ENCODE measurements at regions not wholly inside any gene's neighbourhood (a gene's known extent, or its start where the extent isn't known, plus 50 kb on each side); places are given as distances from the start of the nearest gene placed in this dataset.

DNA sequence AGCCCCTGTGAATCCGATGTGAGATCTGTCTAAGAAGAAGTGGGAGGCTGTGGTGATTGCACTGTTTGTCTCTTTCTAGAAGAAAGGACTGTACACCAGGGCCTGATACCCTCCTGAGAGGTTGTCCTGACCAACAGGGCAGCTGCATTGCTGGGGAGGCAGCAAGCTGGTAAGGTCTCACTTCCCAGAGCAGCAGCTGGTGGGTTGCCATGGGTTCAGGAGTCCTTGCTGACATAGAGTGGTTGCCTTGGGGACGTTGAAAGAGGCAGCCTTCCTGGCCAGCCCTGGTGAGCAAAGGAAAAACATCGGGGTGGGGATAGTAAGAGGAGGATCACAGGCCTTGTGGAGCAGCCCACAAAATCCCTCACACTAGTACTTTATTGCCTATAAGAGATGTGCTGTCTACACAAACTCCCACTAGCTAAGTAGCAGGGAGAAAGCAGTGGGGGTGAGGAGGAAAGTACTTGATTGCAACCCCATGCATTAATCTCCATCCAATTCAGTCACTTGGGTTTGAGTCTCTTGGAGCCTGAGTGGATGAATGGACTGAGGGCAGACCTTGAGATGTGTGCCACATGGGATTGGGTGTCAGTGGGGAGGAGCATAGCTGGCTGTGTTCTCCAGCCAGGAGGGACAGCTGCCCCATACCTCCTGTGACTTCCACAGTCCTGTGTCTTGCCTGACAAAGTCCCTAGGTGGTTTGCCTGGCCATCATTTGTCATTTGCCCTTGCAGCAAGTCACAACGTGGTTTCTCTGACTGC is 143.8 kb upstream of the RPL38 start:
- DNase-seq = no peak

DNA sequence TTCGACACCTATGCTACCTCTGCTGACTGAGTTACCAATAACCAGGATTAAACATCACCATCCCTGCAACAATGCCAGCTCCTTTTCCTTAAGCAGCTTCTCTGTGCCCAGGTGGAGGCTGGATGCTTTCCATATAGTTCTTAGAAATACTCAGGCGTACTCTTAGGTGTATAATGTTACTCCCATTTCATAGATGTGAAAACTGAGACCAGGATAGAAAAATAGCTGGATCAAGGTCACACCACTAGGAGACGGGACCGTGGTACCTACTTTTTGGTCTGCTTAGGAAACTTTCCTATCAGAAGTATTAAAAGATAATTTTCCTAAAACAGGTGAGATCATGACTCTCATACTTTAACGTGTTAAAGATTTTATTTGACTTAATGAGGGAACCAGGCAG is 141.7 kb upstream of the RPL38 start:
- DNase-seq = no peak

DNA sequence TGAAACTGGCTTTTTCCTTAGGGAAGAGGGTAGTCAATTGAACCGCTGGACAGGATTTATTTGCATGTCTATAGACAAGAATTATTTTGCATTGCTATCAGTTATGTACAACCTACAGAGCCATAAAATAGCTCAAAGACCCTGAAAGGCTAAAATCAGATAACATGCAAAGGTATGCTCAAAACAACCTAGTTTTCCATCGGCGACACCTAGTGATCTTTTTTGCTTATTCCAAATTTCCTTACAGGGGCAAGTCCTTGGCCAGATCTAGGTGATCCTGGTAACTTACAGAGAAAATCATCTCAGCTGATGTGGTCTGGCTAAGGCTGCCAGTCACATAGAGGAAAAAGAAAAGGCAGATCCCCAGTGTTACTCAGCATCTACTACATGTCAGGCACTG is 141.2 kb upstream of the RPL38 start:
- DNase-seq = no peak

DNA sequence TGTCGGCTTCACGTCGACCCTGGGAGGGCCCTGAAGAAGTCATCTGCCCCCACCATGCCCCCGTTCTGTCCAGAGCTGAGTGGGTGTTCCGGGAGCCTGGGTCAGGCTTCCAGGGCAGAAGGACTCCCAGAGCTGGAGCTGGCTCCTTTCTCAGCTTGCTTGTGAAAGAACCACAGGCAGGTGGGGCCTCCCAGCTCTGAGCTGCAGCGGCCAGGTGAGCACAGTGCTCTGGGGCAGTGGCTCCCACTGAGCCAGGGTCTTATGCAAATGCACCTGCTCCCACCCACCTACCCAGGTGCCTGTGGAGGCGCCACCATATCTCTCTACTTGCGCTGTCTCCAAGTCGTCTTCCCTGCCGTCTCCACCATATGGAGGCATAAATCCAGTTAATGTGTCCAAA is 140.0 kb upstream of the RPL38 start:
- no peak for DNase-seq

DNA sequence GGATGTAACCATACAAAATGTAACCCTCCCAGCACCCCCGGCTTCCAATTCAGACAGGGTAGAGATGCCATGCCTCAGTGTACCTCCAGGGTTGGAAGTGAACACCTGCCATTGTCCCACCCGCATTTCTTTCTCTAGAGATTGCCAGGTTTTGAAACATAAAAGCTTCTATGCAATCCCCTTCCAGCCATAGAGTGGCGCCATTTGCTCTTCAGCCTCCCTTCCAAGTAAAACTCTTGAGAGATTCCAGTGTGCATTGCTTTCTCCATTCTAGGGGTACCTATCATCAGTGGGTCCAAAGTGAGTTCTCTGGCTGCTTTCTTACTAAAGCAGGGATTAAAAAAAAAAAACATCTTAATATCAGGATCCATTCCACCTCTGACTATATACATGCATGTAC is 133.1 kb upstream of the RPL38 start:
- no peak for DNase-seq

DNA sequence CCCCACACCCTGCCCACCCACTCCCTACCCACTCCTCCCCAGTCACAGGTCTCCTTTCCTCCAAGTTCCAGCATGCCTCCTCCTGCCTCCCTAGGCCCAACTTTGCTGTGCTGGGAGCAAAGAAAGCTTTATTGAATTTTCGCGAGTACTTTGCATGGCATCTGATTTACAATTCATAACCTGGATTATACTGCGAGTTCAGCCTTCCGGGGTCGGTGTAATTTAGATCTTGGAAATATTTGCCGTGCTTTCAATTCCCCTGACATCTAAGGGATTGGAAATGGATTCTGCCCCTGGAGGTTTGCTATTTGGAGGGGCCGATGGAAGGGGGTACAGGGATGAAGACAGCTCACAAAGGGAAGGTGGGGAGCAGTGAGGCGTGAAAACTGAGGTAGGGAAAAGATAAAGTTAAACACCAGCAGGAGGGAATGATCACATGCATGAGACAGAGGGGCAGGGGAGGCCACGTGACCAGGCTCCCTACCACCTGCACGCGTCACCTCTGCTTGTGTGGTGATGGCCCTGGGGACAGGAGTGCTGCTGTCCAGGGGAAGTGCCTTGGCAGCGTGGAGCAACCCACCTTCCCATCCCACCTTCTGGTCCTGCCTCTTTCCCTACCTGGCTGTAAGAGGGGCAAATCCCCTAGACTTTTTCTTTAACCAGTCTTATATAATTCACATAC is 132.3 kb upstream of the RPL38 start:
- no peak for DNase-seq

DNA sequence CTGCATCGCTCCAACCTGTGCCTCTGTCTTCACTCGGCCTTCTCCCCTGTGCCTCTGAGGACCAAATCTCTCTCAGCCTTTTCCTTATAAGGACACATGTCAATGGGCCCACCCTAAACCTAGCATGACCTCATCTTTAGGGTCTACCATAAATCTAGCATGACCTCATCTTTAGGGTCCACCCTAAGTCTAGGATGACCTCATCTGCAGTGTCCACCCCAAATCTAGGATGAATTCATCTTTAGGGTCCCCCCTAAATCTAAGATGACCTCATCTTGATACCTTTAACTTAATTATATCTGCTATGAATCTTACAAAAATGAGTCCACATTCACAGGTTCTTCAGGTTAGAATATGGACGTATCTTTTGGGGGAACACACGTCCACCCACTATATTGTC is 131.1 kb upstream of the RPL38 start:
- no peak for DNase-seq

DNA sequence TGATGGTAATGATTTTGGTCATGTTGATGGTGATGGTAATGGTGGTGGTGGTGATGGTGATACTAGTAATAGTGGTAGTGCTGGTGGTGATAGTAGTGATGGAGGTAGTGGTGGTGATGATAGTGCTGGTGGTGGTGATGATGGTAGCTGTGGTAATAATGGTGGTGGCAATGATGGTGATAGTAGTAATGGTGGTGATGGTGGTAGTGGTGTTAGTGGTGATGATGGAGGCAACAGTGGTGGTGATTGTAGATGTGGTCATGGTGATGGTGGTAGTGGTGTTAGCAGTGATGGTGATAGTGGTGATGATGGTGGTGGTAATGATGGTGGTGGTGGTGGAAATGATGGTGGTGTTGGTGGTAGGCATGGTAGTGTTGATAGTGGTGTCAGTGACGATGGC is 127.0 kb upstream of the RPL38 start:
- no peak for DNase-seq

DNA sequence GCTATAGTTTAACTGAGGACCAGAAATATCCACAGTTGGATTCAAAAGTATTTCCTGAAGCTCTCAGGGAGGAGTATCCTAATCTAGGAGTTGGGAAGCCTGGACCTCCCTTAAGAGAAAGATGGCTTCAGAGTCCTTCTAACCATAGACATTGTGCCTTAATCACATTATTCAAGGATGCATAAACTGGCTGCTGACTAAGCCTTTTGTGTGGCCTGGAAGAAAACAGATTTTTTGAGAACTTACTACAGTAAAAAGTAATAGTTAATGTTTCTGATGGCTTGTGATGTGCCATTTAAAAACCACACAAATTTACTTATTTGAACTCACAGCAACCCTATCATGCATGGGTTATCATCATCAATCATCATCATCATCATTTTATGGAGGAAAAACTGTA is 126.2 kb upstream of the RPL38 start:
- no peak for DNase-seq

DNA sequence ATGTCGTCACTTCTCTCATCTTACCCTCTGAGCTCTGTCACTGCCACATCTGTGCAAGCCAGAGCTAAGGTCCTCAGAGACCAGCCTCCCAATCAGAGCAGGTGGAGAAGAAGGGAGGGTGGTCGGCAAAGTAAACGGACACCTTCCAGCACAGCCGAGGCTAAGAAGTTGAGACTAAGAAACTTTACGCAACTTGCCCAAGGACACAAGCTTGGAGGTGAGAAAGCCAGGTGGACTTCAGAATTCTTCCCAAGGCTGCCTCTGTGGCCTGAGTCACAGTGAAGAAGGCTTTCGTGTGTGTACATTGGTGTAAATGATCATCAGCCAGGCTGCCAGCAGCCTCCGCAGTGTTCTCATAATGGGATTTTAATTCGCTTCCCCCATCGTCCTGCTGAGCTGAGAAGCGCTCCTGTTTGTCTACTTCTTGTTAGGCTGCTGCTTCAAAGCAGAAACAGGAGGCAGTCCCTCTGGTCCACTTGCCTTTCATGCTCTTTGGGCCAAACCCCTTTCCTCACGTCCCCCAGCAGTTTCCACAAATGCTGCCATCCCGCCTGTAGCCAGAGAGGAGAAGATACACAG is 125.0 kb upstream of the RPL38 start:
- no peak for DNase-seq

DNA sequence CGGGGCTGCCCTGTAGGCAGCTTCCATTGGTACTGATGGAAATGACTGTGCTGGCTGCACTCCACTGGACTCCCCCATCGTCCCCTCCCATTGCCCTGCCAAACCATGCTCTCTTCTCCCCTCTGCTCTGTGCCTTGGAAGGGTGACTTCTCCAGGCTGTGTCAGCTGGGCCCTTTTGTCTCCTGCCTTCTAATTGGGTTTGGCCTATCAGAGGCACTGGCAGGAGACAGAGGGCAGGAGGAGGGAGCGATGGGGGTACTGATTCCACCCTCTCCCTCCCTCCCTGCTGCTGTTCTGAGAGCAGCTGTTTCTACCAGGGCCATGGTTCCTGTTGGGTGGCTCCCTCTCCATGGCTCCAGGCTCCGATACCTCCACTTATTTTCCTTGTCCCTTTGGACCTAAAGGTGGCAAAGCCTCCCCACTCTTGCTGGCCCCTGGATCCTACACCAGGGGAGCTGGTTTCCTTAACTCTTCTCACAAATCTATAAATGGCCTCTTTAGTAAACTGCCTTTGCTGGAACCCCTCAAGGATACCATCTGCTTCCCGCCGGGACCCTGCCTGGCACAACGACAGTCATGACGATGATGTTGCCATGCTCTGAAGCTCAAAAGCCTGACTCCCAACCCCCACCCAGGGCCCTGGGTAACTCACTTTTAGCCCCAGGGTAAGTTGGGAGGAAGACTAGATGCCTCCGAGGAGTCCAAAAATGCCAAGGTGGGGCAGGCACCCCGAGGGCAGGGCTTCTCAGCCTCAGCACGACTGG is 123.8 kb upstream of the RPL38 start:
- no peak for DNase-seq

DNA sequence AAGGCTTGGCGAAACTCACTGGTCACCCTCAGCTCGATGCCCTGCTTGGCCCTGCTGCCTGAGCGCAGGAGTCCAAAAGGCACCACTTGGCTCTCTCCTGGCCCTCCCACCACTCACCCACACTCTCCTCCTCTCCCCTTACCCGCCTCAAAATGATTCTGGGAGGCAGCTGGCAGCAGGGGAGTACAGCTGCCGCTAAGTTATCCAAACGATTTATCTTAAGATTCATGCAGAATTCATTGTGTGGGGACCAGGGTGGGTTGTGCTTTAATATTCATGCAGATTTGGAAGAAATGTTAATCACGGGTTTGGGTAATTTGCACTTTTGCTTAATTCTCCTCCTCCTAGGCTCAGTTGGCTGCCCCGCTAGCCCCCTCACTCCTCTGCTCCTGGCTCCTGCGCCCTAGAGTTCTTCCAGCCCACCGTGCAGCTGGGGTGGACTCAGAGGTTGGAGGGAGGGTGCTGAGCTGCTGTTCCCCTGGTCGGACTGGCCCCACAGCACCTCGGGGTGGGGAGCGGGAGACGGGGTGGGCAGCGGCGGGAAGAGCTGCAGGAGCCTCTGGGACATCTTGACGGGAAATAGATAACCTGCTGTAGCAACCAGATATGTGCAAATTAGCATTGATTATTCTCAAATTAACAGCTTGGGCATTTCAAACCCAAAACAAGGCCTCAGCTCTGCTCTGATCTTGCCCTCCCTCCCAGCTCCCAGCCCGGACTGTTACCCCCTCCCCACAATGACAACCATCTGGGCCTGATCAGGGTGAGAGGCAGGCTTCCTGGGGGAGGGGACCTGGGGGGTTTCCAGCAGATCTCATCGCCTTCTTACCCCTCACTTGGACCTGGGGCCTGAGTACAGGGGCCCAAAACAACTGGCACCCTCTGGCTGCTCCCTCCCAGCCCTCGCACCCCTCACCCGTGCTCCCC is 122.6 kb upstream of the RPL38 start:
- no peak for DNase-seq

DNA sequence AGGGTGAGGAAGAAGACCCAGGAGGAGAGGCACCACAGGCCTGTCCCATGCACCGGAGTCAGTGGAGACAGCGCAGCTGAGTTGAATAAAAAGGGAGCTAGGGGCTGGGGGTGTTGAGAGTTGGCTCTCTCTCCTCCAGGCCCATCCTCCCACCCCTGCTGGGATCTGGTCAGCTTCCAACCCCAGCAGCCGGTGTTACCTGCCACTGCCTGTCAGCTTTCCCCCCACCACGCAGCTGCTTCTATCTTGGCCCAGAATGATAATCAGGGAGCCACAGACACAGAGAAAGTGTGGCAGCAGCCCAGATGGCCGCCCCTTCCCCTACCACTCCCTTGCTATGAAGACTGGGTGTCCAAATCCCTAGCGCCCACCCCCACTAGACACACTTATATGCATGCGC is 120.6 kb upstream of the RPL38 start:
- no peak for DNase-seq

DNA sequence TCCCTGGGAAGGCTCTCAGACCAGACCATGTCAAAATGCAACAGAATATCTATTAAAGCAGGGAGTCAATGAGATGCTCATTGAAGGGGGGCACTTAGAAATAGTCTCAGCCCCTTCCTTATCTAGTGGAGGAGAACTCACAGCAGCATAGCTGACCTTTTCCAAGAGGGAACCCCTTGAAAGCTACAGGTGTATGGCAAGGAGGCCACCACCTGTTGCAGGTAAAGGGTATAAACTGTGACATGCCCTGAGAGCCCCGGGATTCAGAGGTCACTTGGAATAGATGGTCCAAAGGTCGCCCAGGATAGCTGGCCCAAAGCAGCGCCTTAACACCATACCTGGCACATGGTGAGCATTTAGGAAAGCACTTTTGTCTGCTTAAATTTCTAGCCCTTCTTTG is 120.2 kb upstream of the RPL38 start:
- no peak for DNase-seq

DNA sequence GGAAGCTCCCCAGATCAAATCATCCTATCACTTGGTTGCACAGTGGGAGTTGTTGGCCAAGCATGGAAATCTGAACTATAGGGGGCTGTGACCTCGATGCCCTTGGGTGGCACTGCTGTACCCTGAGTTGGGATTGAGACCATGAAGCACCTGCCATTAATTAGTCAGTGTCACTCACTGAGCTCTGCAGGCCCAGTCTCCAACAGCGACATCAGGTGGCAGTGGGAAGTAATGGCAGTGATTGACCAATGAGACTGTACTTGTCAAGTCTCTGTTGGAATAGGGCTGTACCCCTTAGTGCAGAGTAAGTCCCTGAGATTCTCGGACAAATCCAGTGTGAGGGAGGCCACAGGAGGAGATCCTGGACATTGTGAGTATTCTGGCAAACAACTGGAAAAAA is 118.0 kb upstream of the RPL38 start:
- no peak for DNase-seq

DNA sequence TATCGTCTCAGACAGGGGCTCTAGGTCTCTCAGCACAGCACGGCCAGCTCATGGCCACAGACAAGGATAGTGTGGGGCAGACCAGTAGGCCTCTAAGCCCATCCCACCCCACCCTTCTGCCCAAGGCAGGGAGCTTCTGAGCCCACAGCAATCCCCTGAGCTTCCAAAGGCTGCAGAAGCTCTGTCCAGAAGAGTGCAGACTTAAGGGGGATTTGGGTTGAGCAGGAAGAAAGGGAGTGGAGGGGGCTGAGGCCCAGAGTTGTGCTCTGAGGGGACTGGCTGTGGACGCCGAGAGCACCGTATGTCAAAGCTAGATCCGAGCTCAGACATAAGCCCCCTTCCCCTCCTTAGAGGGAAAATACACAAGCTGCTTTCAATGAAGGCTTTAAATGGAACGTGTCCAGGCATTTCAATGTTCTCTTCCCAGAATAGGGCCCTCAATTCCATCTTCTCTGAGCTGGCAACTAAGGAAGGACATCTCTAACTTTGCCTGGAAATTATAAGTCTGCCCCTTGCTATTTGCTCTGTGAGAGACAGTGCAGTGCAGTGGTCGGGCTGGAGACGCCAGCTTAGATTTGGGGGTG is 116.4 kb upstream of the RPL38 start:
- DNase-seq = no peak

DNA sequence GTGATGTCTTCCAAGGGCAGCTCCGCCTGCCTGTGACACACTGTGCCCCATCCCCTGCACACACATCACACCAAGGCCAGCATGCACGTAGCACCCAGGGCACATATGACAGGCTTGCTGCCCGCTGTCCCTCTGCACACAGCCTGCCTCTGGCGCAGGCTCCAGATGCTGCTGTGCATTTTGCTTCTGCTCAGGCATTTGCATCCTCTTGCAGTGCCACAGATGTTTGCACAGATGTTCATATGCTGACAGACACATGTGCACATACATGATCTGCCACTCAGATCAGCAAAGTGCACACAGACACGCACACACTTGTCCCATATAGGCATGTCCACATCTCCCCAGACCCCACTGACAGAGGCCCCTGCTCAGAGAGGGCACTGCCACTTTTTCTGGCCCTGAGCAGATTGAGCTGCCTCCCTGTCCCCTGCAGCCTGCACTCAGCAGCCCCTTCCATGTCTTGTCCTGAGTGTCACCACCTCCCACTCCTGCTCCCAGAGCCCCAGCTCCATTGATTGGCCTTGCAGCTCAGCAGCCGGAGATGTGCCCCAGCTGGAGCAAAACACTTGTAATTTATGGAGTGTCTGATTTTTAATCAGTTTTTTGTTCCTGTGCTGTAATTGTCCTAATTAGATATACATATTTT is 115.1 kb upstream of the RPL38 start:
- no peak for DNase-seq

DNA sequence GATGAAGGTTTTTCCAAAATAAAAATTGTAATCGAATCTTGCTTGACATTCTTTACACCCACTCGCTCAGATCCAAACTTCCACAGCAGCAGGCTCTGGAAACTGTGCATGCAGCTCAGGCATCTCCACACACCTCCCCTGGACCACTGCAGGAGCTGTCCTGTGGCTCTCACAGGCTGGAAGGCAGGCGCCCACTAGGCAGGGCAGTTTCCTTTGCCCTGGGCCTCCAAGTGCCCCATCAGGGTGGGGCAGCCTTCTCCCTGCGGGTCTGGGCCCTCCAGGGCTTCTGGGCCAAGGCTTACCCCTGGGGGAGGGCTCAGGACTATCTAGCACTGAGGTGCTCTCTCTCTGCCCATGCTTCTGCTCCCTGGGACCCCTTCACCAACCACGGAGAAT is 114.5 kb upstream of the RPL38 start:
- no peak for DNase-seq

DNA sequence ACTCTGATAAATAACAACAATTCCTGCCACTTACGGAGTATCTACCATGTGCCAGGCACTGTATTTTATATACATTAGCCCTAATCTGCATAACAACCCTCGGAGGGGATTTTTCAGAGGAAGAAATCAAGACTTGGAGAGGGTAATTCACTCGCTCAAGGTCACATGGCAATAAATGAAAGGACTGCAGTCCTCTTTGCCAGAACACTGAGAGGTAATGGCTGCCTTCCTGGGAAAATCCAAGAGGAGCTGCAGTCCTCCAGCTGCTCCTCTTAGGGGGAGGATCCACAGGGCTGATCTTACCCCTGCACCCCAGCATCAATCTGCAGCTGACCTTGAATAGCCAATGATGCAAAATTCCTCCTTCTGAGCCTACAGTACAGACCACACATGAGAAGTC is 114.1 kb upstream of the RPL38 start:
- DNase-seq = no peak

DNA sequence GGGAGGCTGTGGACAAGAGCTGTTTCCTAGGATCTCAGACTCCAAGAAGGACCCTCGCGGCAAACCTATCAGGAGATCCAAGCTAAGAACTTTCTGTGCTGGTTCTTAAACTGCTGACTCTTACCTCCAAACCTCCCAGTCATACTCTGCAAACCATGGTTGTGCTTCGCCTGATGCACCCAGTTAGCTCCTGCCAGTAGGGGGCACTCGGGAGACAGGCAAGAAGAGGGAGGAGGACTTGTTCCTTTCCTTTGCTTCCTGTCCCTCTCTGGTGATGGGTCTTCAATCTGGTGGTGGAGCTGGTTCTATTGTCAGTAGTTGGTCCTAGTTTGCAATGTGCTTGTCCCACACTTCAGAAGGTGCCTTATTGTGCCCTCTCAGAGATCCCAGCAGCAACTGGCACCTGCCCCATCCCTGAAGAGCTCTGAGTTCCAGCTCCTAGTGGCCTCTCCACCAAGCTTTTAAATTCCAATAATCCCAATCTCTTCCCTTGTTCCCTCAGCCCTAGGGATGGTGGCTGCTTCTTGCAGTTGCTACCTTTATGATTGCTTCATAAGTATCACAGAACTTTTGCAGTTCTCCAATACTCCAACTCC is 113.5 kb upstream of the RPL38 start:
- peak; percentile 7 for DNase-seq

DNA sequence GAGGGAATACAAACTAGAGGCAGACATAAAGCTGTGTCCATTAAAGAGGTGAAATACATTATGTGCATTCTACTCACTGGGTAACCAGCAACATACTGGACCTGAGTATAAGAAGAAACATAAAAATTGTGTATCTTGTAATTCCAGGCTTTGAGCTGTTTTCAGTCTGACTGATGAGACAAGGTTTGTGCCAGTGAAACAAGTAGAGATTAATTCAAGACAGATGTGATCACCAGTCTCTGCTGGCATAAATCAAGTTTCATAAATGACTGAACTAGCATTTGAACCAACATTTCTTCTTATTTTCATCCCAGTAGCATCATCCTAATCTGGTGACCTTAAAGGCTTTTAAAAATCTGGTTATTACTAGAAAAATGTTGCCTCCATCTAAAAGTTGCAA is 108.8 kb upstream of the RPL38 start:
- DNase-seq = no peak

Data from CD4-positive, alpha-beta T cell treated with Interleukin-4 for 4 hours (primary cell).